Hippocampal formation (tissue), 2 donors: ENCODE measurements at regions not wholly inside any gene's neighbourhood (a gene's known extent, or its start where the extent isn't known, plus 50 kb on each side); places are given as distances from the start of the nearest gene placed in this dataset.
"Not testable (repeated sequence)": the region's sequence is repeated elsewhere in the genome, so short reads cannot be mapped to it uniquely, and the experiment has no call there.

Source experiments
- DNase-seq, 2 donors: peaks; one replicate each; lab custom pipeline; 2025; lab: John Stamatoyannopoulos, UW

DNA sequence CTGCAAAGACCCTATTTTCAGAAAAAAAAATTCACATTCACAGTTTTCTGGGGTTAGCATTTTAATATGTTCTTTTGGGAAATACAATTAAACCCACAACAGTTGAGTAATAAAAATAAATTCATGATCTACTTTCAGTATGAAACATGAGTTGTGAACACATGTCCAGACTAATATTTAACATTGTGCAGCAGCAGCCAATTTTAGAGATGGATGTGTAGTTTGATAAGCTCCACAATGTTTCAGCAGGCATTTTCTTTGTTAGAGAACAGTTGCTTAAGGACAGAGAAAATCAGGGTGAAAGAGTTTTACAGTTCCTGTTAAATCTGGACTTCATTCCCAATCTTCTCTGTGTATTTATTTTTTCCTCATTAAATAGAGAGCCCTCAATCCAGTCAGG lies 519.5 kb downstream of the PIK3C3 start:
- DNase-seq, result no peak

GRCh38 chr18:42475157-42475556 lies 520.1 kb downstream of the PIK3C3 start:
- no peak for DNase-seq

DNA sequence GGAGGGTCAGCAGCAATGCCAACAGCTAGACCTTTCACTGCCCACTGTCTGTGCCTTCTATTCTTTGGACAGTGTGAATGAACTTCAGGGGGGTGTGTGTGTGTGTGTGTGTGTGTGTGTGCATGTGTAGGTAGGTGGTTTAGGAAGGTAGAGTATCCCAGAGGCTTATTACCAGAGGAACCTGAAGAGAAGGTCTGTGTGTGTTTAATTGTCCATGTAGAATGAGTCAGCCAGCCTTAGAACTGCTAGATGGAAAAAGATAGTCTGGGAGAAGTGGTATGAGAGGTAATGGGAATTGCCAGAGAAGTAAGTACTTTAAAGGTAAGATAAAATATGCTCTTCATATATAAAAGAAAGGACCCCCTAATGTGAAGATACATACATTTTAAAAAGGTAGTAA lies 522.2 kb downstream of the PIK3C3 start:
- DNase-seq, result no peak

GRCh38 chr18:42480441-42480840 lies 525.4 kb downstream of the PIK3C3 start:
- no peak for DNase-seq

- DNase-seq, result no peak
Observed at GRCh38 chr18:42484648-42485047, 529.6 kb downstream of the PIK3C3 start.

- no peak for DNase-seq
Observed at GRCh38 chr18:42486271-42486670, 531.2 kb downstream of the PIK3C3 start.

- no peak for DNase-seq
Observed at GRCh38 chr18:42508683-42509296, 553.8 kb downstream of the PIK3C3 start.

DNA sequence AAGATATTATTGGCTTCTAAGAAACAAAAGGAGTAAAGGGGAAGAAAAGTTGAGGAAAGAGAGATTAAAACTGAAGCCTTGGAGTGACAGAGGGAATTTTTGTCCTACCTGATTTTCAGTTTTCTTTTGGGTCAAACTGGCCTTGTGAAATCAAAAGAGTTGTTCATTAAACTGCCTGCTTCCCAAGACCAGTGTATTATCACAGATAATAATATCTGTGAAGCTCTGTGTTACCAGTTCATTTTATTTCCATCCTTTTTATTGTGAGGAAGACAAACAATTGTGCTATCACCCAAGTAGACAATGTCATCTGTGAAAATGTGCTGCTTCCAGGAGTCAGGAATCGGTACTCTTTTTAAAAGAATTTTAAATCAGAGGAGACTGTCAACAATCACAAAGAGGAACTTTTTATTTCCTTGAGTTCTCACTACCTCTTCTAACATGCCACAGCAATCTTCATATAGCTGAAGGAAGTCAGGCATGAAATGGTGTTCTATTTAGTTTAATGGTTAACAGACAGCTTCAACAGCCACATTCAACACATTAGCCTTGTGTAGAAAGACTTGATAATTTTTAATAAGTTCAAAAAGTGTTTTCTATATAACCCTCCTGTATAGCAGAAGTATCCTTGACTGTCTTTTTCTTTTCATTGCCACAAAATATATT lies 554.8 kb downstream of the PIK3C3 start:
- no peak for DNase-seq

GRCh38 chr18:42510540-42510939 lies 555.5 kb downstream of the PIK3C3 start:
- DNase-seq, result no peak

- DNase-seq, result no peak
Observed at GRCh38 chr18:42513441-42513840, 558.4 kb downstream of the PIK3C3 start.

DNA sequence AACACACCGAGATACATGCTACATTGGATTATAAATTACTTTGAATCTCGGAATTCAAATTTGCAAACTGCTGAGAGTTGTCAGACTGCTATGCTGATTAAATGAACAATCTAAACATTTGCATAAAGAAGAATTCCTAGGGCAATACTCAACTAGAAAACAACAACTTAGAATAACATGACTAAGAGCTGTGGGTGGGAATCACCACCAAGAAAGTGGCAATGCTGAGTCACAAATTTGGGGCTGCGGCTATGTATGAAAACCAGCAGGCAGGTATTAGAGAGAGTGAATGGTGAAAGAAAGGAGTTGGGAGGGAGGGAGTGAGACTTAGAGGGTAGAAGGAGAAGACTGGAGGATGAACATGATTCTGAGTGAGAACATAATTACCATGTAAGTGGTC lies 559.5 kb downstream of the PIK3C3 start:
- DNase-seq, result no peak

DNA sequence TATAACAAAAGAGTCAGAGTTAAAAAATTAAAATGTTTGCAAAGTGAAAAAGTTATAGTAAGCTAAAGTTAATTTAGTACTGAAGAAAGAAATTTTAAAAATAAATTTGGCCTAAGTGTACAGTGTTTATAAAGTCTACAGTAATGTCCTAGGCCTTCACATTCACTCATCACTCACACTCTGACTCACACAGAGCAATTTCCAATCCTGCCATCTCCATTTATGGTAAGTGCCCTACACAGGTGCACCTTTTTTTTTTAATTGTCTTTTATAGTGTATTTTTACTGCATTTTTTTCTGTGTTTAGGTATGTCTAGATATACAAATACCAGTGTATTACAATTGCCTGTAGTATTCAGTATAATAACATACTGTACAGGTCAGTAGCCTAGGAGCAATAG lies 562.9 kb downstream of the PIK3C3 start:
- DNase-seq, result no peak

- DNase-seq, result not testable (repeated sequence)
Observed at GRCh38 chr18:42518331-42518730, 563.3 kb downstream of the PIK3C3 start.

- no peak for DNase-seq
Observed at GRCh38 chr18:42520138-42520537, 565.1 kb downstream of the PIK3C3 start.

DNA sequence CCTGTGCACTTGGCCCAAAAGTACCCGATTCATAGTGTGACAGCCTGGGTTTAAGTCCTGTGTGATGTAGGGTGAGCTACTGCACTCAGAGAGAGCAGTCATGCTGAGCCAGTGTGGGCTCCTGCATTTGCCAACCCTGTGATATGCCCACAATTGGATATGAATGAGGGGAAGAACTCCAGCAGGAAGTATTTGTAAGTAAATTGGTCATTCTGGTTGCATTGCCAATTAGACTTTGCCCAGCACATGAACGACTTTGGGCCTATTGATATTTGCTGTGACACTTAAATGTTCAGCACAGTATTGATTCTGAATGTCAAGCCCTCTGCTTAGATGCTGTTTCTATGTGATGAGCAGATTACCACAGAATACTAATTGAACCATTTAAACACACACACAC lies 570.9 kb downstream of the PIK3C3 start:
- no peak for DNase-seq

DNA sequence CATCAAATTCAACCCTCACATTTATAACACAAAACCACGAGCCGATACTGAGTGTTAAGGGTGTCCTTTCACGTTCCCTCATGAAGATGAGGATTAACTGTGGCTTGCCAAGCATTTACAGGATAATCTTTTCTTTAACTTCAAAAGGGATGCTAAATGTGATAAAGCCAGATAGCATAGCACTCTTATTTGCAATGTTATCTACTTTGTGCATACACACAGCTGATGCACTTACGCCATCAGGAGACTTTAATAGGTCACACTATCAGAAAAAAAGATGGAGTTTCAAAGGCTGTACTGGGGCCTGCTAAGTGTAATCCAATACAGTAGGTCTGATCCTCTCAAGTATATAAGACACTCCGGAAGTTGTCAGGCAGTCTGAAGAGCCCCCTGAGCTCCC lies 572.7 kb downstream of the PIK3C3 start:
- DNase-seq, result no peak

DNA sequence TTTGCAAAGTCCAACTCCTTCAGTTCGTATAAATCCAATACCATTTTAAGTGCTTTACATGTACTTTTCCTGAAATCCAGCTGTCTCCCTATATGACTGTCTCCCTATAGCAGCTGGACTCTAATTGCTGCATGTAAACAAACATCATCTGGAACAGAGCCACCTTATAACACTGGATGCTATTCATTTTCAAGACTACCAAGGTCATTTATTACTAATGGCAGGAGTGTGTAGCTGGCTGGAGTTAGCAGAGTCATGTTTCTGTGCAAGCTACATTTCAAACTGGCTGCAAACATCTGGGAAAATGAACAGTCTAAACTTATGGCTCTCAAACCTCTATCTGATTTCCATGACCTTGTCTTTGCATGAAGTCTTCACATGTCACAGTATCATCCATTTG lies 575.2 kb downstream of the PIK3C3 start:
- no peak for DNase-seq

DNA sequence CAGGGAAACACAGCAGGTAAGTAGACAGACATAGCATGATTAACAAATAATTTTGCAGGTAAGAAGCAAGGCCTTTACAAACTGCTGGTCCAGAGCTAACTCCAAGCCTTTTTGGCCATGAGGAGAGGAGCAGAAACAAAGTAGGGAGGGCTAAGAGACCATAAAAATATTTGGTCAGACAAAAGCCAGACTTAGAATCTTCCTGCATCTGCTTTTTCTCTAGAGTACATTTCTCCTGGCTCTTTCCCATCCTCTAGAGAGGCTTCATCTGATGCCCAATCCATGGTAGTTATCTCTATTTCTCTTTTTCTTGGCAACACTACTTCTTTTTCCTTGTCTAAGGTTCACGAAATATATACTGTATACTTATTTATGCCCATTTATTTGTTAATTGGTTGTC lies 577.1 kb downstream of the PIK3C3 start:
- DNase-seq, result no peak

GRCh38 chr18:42533009-42533575 lies 578.1 kb downstream of the PIK3C3 start:
- DNase-seq, result no peak

- DNase-seq, result no peak
Observed at GRCh38 chr18:42533616-42534015, 578.6 kb downstream of the PIK3C3 start.

DNA sequence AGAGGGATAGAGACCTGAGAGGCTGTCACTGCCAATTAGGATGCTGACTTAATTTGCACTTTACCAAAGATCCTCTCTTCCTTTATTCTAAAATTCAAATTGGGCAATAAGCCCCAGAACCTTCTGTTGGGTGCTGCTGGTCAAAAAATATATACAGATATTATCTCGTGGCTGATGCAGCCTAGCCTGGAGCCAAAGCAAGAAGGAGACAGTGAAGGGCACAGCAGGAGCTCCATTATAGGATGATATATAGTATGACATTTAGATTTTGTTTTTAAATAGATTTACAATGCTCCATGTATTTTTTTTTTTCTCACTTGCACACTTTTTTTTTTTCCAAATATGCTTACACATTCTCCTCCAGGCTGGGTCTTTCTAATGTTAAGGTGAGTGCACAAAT lies 579.3 kb downstream of the PIK3C3 start:
- DNase-seq, result no peak

- no peak for DNase-seq
Observed at GRCh38 chr18:42536442-42536841, 579.0 kb downstream of the RIT2 start.

DNA sequence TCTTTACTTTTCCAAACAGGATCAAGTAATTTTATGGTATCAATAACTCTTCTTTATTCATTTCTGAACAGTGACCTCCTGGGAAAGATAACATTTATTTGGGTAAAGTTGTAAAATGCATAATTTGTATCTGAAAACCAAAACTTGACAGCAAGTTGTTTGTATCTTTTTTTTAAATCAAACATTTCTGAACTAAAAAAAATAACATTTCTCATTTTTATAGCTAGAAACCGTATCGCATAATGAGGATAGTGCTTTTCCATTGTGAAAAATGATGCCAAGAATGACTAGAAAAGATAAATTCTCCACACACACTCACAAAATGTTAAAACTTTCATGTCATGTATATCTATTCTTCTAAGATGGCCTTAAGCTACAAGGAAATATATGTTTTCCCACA lies 578.2 kb downstream of the RIT2 start:
- no peak for DNase-seq

GRCh38 chr18:42544901-42545300 lies 570.6 kb downstream of the RIT2 start:
- DNase-seq, result no peak
